HG03108 (cell line): ENCODE measurements at regions not wholly inside any gene's neighbourhood (a gene's known extent, or its start where the extent isn't known, plus 50 kb on each side); places are given as distances from the start of the nearest gene placed in this dataset.

Source experiments
- ATAC-seq: cut with Tn5 transposase; IDR thresholded peaks from one replicate; pipeline ENCODE4 v1.9.1; 2021; ENCODE audit warnings: moderate library complexity; ENCODE audit not compliant: unreplicated experiment

GRCh38 chr11:80826808-80827207 is 1386.0 kb upstream of the TENM4 start:
- no peak for ATAC-seq

- ATAC-seq, result no peak
Observed at GRCh38 chr11:80822308-80822707, 1381.5 kb upstream of the TENM4 start.

- ATAC-seq, result no peak
Observed at GRCh38 chr11:80819271-80819670, 1378.4 kb upstream of the TENM4 start.

- peak; percentile 32 for ATAC-seq
Observed at GRCh38 chr11:80816966-80817365, 1376.1 kb upstream of the TENM4 start.

- ATAC-seq, result peak; percentile 15
Observed at GRCh38 chr11:80816454-80816847, 1375.6 kb upstream of the TENM4 start.

- peak; percentile 91 for ATAC-seq
Observed at GRCh38 chr11:80815752-80816453, 1375.1 kb upstream of the TENM4 start.

- ATAC-seq, result no peak
Observed at GRCh38 chr11:80814813-80815212, 1374.0 kb upstream of the TENM4 start.

GRCh38 chr11:80810695-80811094 is 1369.9 kb upstream of the TENM4 start:
- ATAC-seq, result no peak

- ATAC-seq, result no peak
Observed at GRCh38 chr11:80798174-80798573, 1357.3 kb upstream of the TENM4 start.

- no peak for ATAC-seq
Observed at GRCh38 chr11:80783561-80783960, 1342.7 kb upstream of the TENM4 start.

GRCh38 chr11:80782135-80782885 is 1341.5 kb upstream of the TENM4 start:
- ATAC-seq, result no peak

GRCh38 chr11:80779905-80780605 is 1339.2 kb upstream of the TENM4 start:
- no peak for ATAC-seq

GRCh38 chr11:80778941-80779340 is 1338.1 kb upstream of the TENM4 start:
- no peak for ATAC-seq

GRCh38 chr11:80778432-80778831 is 1337.6 kb upstream of the TENM4 start:
- no peak for ATAC-seq

- ATAC-seq, result no peak
Observed at GRCh38 chr11:80773919-80774318, 1333.1 kb upstream of the TENM4 start.

GRCh38 chr11:80771017-80771416 is 1330.2 kb upstream of the TENM4 start:
- no peak for ATAC-seq

GRCh38 chr11:80758787-80759186 is 1318.0 kb upstream of the TENM4 start:
- ATAC-seq, result no peak

GRCh38 chr11:80748207-80748925 is 1307.5 kb upstream of the TENM4 start:
- ATAC-seq, result no peak

GRCh38 chr11:80746300-80746699 is 1305.5 kb upstream of the TENM4 start:
- ATAC-seq, result no peak

- no peak for ATAC-seq
Observed at GRCh38 chr11:80745416-80745815, 1304.6 kb upstream of the TENM4 start.

- ATAC-seq, result no peak
Observed at GRCh38 chr11:80733790-80734189, 1293.0 kb upstream of the TENM4 start.
